ENCODE measurements at regions not wholly inside any gene's neighbourhood (a gene's known extent, or its start where the extent isn't known, plus 50 kb on each side); places are given as distances from the start of the nearest gene placed in this dataset.

DNA sequence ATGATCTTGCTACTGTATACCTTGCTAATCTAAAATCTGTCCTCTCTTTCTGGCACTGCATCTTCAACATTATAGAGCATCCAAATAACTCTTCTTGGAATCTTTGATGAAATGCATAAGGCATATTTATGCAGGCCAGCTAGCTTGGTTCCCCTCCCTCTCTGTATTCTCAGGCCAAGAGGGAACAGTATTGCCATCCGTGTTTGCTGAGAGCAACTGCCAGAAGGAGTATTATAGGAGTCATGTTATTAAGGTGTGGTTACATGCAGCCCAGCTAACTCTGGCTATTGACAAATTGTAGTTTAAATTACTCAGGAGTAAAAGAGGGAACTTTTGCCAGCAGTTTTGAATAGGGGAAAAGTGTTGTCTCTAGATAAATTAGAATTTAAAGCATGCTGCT is 309.3 kb upstream of the E2F7 start:
- TF ChIP-seq, protein P1, sequence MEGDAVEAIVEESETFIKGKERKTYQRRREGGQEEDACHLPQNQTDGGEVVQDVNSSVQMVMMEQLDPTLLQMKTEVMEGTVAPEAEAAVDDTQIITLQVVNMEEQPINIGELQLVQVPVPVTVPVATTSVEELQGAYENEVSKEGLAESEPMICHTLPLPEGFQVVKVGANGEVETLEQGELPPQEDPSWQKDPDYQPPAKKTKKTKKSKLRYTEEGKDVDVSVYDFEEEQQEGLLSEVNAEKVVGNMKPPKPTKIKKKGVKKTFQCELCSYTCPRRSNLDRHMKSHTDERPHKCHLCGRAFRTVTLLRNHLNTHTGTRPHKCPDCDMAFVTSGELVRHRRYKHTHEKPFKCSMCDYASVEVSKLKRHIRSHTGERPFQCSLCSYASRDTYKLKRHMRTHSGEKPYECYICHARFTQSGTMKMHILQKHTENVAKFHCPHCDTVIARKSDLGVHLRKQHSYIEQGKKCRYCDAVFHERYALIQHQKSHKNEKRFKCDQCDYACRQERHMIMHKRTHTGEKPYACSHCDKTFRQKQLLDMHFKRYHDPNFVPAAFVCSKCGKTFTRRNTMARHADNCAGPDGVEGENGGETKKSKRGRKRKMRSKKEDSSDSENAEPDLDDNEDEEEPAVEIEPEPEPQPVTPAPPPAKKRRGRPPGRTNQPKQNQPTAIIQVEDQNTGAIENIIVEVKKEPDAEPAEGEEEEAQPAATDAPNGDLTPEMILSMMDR (IDR thresholded peaks at IDR 0.05): no peak
- TF ChIP-seq EZH2phosphoT487 (IDR thresholded peaks at IDR 0.05) (no peak), EZH2 (IDR thresholded peaks at IDR 0.05) (no peak)

Data from neural progenitor cell (in vitro differentiated cells).